GM19455 (cell line): ENCODE measurements at regions not wholly inside any gene's neighbourhood (a gene's known extent, or its start where the extent isn't known, plus 50 kb on each side); places are given as distances from the start of the nearest gene placed in this dataset.
"Not testable (repeated sequence)": the region's sequence is repeated elsewhere in the genome, so short reads cannot be mapped to it uniquely, and the experiment has no call there.

Experiments
- ATAC-seq: cut with Tn5 transposase; IDR thresholded peaks from one replicate; pipeline ENCODE4 v1.9.1; 2021; ENCODE audit not compliant: unreplicated experiment

- no peak for ATAC-seq
These were observed 51.2 kb upstream of the THRB start for GRCh38 chr3:24545887-24546286.

GRCh38 chr3:24548278-24548677, 53.6 kb upstream of the THRB start:
- no peak for ATAC-seq

DNA sequence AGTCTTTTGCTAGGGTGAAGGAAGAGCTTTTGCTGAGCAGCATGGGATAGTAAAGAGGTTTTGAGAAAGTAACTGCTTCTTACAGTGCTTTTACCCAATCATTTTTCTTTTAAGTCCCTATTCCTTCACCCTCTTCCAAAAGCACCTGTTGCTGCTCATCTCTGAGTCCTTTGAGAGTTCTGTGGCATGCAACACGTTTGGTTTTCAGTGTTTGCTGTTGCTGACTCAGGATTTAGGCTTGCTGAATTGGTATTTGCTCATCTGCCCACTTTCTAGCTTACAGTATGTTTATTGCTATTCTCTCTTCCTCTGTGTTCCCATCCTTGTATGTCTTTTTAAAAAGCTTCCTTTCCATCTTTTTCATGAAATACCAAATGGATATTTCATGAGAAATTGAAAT, 55.9 kb upstream of the THRB start:
- no peak for ATAC-seq

DNA sequence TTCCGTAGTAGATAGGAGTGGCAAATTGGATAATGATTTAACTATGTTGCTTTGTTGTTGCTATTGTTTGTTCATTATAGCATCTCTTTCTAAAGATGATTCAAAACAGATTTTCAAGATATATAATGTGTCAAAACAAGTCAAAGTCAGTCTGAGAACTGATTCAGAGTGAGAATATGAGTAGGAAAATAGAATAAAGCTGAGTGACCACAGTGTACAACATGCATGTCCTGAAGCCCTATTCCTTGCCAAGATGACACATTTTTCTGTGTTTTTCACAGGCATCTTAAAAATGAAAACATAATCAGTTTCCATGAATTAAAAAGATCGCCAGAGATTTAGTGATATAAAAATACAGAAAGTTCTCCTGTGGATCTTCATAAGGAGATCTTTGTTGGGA, 57.0 kb upstream of the THRB start:
- ATAC-seq: no peak

DNA sequence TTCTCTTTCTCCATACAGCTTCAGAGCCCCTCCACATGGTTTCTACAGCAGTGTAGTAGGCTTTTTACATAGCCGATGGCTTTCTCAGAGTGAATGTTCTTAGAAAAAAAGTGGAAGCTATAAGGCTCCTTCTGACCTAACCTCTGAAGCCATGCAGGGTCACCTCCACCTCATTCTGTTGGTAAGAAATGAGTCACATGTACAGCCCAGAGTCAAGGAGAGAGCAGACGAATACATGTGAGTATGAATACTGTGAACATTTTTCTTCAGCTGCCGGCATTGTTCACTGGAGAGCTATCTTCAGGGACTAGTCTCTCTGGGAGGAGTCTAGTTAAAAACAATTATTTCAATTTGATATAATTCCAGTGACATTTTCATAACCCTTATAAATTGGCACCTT, 68.2 kb upstream of the THRB start:
- no peak for ATAC-seq

DNA sequence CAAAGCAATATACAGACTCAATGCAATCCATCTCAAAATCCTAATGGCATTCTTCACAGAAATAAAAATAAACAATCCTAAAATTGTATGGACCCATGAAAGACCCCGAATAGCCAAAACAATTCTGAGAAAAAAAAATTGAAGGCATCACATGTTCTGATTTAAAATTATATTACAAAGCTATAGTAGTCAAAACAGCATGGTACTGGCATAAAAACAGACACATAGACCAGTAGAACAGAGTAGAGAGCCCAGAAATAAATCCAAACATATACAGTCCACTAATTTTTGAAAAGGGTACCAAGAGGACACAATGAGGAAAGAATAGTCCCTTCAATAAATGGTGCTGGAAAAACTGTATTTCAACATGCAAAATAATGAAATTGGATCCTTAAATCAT, 70.4 kb upstream of the THRB start:
- no peak for ATAC-seq

GRCh38 chr3:24565656-24566055, 71.0 kb upstream of the THRB start:
- ATAC-seq: no peak

DNA sequence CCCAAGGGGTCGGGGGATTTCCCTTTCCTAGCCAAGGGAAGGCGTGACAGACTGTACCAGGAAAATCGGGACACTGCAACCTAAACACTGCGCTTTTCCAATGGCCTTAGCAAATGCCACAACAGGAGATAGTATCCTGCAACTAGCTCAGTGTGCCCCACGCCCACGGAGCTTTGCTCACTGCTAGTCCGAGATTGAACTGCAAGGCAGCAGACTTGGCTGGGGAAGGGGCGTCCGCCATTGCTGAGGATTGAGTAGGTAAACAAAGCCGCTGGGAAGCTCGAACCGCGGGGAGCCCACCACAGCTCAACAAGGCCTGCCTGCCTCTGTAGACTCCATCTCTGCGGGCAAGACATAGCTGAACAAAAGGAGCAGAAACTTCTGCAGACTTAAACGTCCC, 72.3 kb upstream of the THRB start:
- ATAC-seq: no peak

GRCh38 chr3:24572409-24572808, 77.8 kb upstream of the THRB start:
- not testable (repeated sequence) for ATAC-seq

DNA sequence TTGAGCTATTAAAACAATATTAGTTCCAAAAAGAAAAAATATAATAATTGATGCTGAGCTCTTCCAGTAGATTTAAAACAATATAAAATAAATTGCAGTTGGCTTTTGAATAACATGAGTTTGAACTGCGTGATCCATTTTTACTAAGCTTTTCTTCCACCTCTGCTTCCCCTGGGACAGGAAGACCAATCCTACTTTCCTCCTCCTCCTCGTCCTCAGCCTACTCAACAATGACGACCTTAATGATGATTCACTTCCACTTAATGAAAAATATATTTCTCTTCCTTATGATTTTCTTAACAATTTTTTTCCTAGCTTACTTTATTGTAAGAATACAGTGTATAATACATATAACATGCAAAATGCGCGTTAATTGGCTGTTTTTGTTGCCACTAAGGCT, 78.9 kb upstream of the THRB start:
- ATAC-seq: no peak

DNA sequence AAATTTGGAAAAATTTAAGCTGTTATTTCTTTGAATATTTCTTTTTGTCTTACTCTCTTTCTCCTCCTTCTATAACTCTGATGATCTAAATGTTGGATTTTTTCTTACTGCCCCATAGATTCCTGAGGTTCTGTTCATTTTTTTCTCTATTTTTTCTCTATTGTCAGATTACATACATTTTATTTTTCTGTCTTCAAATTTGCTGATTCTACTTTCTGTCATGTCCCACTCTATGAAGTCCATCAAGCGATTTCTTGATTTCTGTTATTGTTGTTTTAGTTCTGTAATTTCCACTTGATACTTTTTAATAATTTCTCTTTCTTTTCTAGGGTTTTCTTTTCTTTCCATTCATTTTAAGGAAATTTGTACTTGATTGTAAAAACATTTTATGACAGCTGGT, 83.7 kb upstream of the THRB start:
- no peak for ATAC-seq

DNA sequence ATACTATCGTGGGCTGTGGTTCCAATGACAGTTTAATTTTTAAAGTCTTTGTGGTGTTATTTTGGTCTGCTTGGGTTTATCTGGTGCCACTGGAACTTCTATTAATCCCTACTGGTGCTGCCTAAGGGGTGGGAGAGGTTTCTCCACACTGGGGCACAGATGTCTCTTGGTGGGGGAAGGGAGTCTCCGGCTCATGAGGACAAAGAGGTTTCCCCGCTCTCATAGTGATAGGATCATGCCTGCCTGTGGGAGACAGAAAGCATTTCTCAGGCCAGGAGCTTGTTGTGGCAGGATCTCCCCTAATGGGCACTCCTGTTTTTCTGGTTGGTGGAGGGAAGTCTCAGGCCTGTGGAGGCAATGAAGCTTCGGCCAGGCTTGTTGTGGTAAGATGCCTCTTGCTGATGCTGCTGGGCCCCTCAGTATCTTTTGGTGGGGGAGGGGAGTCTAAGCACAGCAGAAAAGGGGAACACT, 84.3 kb upstream of the THRB start:
- ATAC-seq: no peak

DNA sequence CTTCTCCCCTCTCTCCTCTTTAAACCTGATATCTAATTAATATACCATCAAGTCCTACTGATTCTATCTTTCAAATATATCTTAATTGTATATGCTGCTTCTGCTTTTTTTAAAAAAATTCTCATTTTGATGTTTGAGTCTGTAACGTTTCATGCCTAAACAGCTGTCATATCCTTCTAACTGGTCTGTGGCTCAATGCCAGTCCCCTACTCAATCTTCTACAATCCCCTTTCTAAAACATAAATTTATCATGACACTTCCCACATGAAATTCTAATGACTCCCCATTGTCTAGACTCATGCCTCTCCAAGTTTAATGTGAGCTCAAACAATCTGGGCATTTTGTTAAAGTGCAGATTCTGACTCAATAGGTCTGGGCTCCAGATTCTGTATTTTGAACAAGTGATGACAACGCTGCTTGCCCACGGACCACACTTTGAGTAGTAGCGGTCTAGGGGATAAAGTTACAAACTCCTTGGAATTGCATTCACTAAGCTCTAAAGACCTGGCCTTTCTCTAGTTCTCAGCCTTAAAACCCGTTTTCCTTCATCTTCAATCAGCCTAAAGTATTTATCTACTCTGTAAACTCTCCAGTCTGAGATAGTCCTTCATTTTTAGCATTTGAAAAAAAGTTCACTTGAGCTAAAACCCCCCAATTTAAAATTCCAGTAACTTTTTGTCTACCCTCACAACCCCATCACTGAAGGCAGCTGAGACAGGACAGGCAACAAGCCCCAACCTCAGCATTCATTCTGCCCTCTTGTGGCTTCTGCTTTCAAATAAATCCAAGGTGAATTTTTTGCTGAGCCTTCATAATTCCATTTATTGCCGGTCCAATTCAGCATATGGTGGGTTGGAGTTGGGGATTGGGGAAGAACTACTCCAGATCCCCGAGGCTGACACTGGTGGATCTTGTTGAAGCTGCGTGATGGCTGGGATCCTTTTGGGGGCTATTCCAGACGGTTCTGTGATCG, 88.1 kb upstream of the THRB start:
- ATAC-seq: no peak

DNA sequence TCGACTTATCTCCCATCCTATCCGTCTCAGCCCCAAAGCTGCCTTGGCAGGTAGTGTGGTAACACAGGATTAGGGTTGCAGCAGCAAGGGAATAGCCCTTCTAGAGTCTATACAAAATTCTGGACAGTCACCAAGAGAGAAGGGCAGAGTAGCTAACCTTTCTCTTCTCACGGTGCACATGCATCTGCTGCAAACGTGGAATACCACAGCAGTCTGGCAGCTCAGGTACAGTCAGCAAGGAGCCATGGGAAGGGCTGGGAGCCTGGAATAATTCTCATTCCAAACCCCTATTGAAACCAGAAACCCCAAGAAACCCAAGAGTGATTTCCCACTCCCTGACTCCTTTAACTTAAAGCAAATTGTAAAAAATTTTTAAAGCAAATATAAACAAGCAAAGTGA, 92.3 kb upstream of the THRB start:
- no peak for ATAC-seq

DNA sequence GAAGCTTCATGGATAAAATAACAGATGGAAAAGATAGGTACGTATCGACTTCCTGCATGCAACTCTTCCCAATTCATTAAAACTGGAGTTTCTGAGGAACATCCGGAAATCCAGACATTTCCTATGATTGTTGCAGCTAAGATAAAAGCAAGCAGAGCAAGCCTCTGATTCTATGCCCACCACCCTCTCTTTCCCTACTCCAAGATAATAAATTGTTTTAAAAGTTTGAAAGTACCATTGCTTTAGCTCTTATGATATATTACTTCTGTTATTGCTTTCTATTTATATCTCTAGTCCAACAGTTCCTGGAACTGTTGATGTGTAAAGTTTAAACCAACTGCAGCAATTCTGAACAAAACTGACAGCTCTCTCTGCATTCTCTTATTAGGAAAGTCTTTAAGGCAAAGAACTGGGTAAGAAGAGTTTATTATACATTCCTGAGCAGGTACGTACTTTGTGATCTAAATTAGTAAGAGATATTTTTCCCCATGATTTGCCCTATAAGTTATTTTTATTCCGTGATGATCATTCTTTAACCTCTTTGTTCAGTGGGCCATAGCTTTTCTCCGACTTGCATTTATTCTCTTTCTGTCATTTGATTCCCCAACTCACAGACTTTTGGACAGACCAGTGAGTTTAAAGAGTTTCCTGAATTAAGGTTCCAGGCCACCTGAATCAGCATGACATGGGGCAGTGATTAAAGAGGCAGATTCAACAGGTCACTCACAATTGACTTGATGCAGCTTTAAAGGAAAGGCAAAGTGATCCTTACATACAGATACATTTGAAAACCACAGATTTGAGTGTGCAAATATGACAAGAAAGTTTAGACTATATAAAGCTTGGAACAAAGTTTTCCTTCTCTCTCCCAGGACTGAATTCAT, 94.2 kb upstream of the THRB start:
- ATAC-seq: no peak

GRCh38 chr3:24589513-24589851, 94.8 kb upstream of the THRB start:
- no peak for ATAC-seq

- ATAC-seq: no peak
These were observed 95.6 kb upstream of the THRB start for GRCh38 chr3:24589931-24590880.

DNA sequence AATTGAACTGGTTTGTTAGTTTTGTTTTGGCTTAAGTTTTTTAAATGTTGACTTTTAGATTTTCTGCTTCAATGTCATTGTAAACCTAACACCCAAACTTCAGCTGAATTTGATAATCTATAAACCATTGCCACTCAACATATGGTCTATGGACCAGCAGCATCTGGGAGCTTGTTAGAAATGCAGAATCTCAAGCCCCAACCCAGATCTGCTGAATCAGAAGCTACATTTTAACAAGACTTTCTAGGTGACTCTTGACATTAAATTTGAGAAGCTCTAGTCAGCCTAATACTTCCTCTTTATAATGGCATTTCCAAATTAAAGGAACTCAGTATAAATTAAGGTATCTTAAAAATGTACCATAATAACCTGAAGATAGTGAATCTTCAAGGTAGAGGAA, 96.5 kb upstream of the THRB start:
- ATAC-seq: no peak

GRCh38 chr3:24591661-24592555, 97.3 kb upstream of the THRB start:
- no peak for ATAC-seq

DNA sequence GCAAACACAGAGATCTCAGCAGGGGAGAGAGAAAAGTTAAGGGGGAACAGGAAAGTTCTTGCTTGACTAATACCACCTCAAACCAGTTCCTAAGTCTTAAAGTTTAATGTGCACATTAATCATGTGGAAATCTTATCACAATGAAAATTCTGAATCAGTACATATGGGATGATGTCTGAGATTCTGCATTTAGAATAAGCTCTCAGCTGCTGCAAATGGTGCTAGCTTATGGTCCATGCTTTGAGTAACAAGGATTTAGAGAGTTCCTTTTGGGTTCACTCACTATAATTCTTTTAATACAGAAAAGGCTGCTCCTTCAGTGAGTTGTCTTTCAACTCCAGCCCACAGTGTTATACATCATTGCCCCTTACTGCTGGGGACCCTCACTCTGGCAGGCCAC, 99.5 kb upstream of the THRB start:
- no peak for ATAC-seq
